Neural cell (in vitro differentiated cells): ENCODE measurements at regions not wholly inside any gene's neighbourhood (a gene's known extent, or its start where the extent isn't known, plus 50 kb on each side); places are given as distances from the start of the nearest gene placed in this dataset.

ENCODE experiments used
- CTCF ChIP-seq: fragments of 450-650 bp; IDR thresholded peaks from 2 replicates; pipeline ENCODE4 v1.5.1; 2014; ENCODE audit warnings: antibody characterized with exemption, mild to moderate bottlenecking, moderate library complexity; ENCODE audit not compliant: poor library complexity, severe bottlenecking
- EP300 ChIP-seq: fragments of 450-650 bp; conservative IDR thresholded peaks from 2 replicates; pipeline ENCODE4 v1.6.1; 2014; ENCODE audit warnings: antibody characterized with exemption, mild to moderate bottlenecking, moderate library complexity; ENCODE audit not compliant: poor library complexity, severe bottlenecking
- EZH2 ChIP-seq: fragments of 200-600, 300-800 bp; shearing (Covaris generic), sonication (generic); IDR thresholded peaks from 2 replicates; pipeline ENCODE4 v1.6.1; 2014; ENCODE audit warnings: antibody characterized with exemption, low read length, borderline replicate concordance, mild to moderate bottlenecking; ENCODE audit not compliant: insufficient read depth, poor library complexity, severe bottlenecking
- POLR2AphosphoS5 ChIP-seq: IDR thresholded peaks from 2 replicates; pipeline ENCODE4 v1.6.1; 2012
- RAD21 ChIP-seq: fragments of 450-650 bp; conservative IDR thresholded peaks from 2 replicates; pipeline ENCODE4 v1.6.1; 2014; ENCODE audit warnings: antibody characterized with exemption, mild to moderate bottlenecking, moderate library complexity
- REST ChIP-seq: IDR thresholded peaks from 2 replicates; pipeline ENCODE4 v1.6.1; 2012; ENCODE audit warnings: borderline replicate concordance
- SMC3 ChIP-seq: fragments of 450-650 bp; conservative IDR thresholded peaks from 2 replicates; pipeline ENCODE4 v1.6.1; 2014; ENCODE audit warnings: antibody characterized with exemption, mild to moderate bottlenecking, moderate library complexity; ENCODE audit not compliant: poor library complexity
- TAF1 ChIP-seq: IDR thresholded peaks from 2 replicates; pipeline ENCODE4 v1.6.1; 2012; ENCODE audit warnings: low read depth

- TF ChIP-seq CTCF (no peak), POLR2AphosphoS5 (no peak), REST (no peak), TAF1 (no peak), SMC3 (no peak), RAD21 (no peak), EP300 (no peak), EZH2 (no peak)
These were observed 275.1 kb upstream of the MPDZ start for GRCh38 chr9:13554626-13555025.
